SK-N-SH (cell line): ENCODE measurements at regions not wholly inside any gene's neighbourhood (a gene's known extent, or its start where the extent isn't known, plus 50 kb on each side); places are given as distances from the start of the nearest gene placed in this dataset.

Experiments
- CTCF ChIA-PET: fragments of 300-600, 350-600 bp; formaldehyde crosslinking; extraction: SDS; loops from one replicate; lab custom pipeline; 2021; lab: Yijun Ruan, JAX
- POLR2A ChIA-PET: fragments of 350-600 bp; sonication (Branson Sonifier 250); formaldehyde crosslinking; extraction: SDS; loops from one replicate; lab custom pipeline; 2020; ENCODE audit warnings: antibody characterized with exemption, inconsistent platforms; lab: Yijun Ruan, JAX
- DNase-seq: peaks from one replicate; pipeline ENCODE4 v3.0.0; 2012
- H2AFZ ChIP-seq: fragments of 200-600 bp; sonication (generic); 2 replicates; pipeline ENCODE4 v1.8.1; 2016; ENCODE audit warnings: antibody characterized with exemption, mild to moderate bottlenecking, low read depth
- H3F3A ChIP-seq: fragments of 200-600 bp; sonication (generic); replicated peaks from 2 replicates; pipeline ENCODE3; 2016; ENCODE audit warnings: antibody characterized with exemption, mild to moderate bottlenecking; ENCODE audit not compliant: insufficient read depth
- H3K27ac ChIP-seq, 2 experiments: fragments of 200-500 bp in 1 of 2; fragments of 200-600 bp in 1 of 2; sonication (Bioruptor generic) in 1 of 2; sonication (generic), shearing (Covaris generic) in 1 of 2; 2 replicates each; pipeline versions ENCODE4 v1.5.1 to v1.6.1; 2014 to 2016; ENCODE audit warnings: low read depth in 2 of 2, inconsistent platforms in 1 of 2, low read length in 1 of 2, mild to moderate bottlenecking in 1 of 2, mixed read lengths in 1 of 2
- H3K27me3 ChIP-seq: fragments of 200-600 bp; sonication (generic), shearing (Covaris generic); 2 replicates; pipeline ENCODE4 v1.6.1; 2016; ENCODE audit warnings: mixed run types; ENCODE audit not compliant: insufficient read depth
- H3K36me3 ChIP-seq, 2 experiments: fragments of 200-500 bp in 1 of 2; fragments of 200-600 bp in 1 of 2; sonication (Bioruptor generic) in 1 of 2; sonication (generic) in 1 of 2; replicated peaks in 1 of 2; 2 replicates each; pipeline versions ENCODE3 to v1.5.1; 2014 to 2016; ENCODE audit warnings: low read length in 1 of 2, mild to moderate bottlenecking in 1 of 2; ENCODE audit not compliant: insufficient read depth in 2 of 2, control insufficient read depth in 1 of 2
- H3K4me1 ChIP-seq, 2 experiments: fragments of 200-500 bp in 1 of 2; fragments of 200-600 bp in 1 of 2; sonication (Bioruptor generic) in 1 of 2; sonication (generic), shearing (Covaris generic) in 1 of 2; 2 replicates each; pipeline versions ENCODE4 v1.5.1 to v1.6.1; 2014 to 2016; ENCODE audit warnings: low read depth in 1 of 2, low read length in 1 of 2, mixed run types in 1 of 2; ENCODE audit not compliant: insufficient read depth in 2 of 2, control insufficient read depth in 1 of 2
- H3K4me2 ChIP-seq: fragments of 200-600 bp; sonication (generic), shearing (Covaris generic); 2 replicates; pipeline ENCODE4 v1.6.1; 2017; ENCODE audit warnings: mixed run types
- H3K4me3 ChIP-seq, 2 experiments: fragments of 200-500 bp in 1 of 2; fragments of 200-600 bp in 1 of 2; sonication (Bioruptor generic) in 1 of 2; sonication (generic), shearing (Covaris generic) in 1 of 2; 2 replicates each; pipeline versions ENCODE4 v1.5.1 to v1.8.1; 2014 to 2016; ENCODE audit warnings: low read depth in 2 of 2, inconsistent platforms in 1 of 2, low read length in 1 of 2, mild to moderate bottlenecking in 1 of 2, mixed read lengths in 1 of 2, moderate library complexity in 1 of 2
- H3K79me2 ChIP-seq: fragments of 200-600 bp; sonication (generic); 2 replicates; pipeline ENCODE4 v1.8.1; 2017; ENCODE audit warnings: mild to moderate bottlenecking; ENCODE audit not compliant: insufficient read depth
- H3K9ac ChIP-seq: fragments of 200-600 bp; sonication (generic); 2 replicates; pipeline ENCODE4 v1.6.1; 2017; ENCODE audit warnings: mixed run types
- H3K9me2 ChIP-seq: fragments of 200-600 bp; sonication (generic); 2 replicates; pipeline ENCODE4 v1.6.1; 2017; ENCODE audit warnings: mixed run types
- H3K9me3 ChIP-seq: fragments of 200-600 bp; sonication (generic); 2 replicates; pipeline ENCODE4 v1.6.1; 2017; ENCODE audit warnings: mixed run types, mild to moderate bottlenecking, moderate library complexity
- H4K20me1 ChIP-seq: fragments of 200-600 bp; sonication (generic); 2 replicates; pipeline ENCODE4 v1.6.1; 2017; ENCODE audit warnings: mild to moderate bottlenecking, mixed run types; ENCODE audit not compliant: insufficient read depth
- CTCF ChIP-seq: fragments of 200-600 bp; sonication (generic); IDR thresholded peaks from 2 replicates; pipeline ENCODE4 v1.6.1; 2017; ENCODE audit warnings: antibody characterized with exemption, mild to moderate bottlenecking, moderate library complexity
- FOSL2 ChIP-seq: IDR thresholded peaks from 2 replicates; pipeline ENCODE4 v1.4.0; 2012; ENCODE audit warnings: low read depth, mild to moderate bottlenecking, moderate library complexity, borderline replicate concordance
- FOXJ3 ChIP-seq: sonication (generic); formaldehyde crosslinking; IDR thresholded peaks from 2 replicates; pipeline ENCODE4 v1.5.1; 2020; ENCODE audit warnings: mild to moderate bottlenecking, missing genetic modification reagents
- GATA2 ChIP-seq: sonication (generic); formaldehyde crosslinking; IDR thresholded peaks from 2 replicates; pipeline ENCODE4 v1.5.0; 2020; ENCODE audit warnings: mild to moderate bottlenecking, missing genetic modification reagents
- MAX ChIP-seq: IDR thresholded peaks from 2 replicates; pipeline ENCODE4 v1.4.0; 2012; ENCODE audit warnings: low read depth
- MEF2A ChIP-seq: IDR thresholded peaks from 2 replicates; pipeline ENCODE4 v1.4.0; 2012; ENCODE audit warnings: low read depth, borderline replicate concordance
- NFIC ChIP-seq: IDR thresholded peaks from 2 replicates; pipeline ENCODE4 v1.4.0; 2012; ENCODE audit warnings: borderline replicate concordance
- NRF1 ChIP-seq: IDR thresholded peaks from 2 replicates; pipeline ENCODE4 v1.6.1; 2012; ENCODE audit warnings: low read depth, mild to moderate bottlenecking, low read length
- PBX3 ChIP-seq: IDR thresholded peaks from 2 replicates; pipeline ENCODE4; 2012
- RFX5 ChIP-seq: IDR thresholded peaks from 2 replicates; pipeline ENCODE4 v1.6.1; 2012; ENCODE audit warnings: mild to moderate bottlenecking, improper control_type of control experiment, low read length
- WGBS: methylation state at CpG from one replicate; pipeline ENCODE4 v1.1.6; 2017; ENCODE audit warnings: low lambda C conversion rate; 5-methylcytosine and 5-hydroxymethylcytosine counted together

- Histone ChIP-seq H3K36me3 (no peaks in the 10 kb centered on the region), H3K4me1 (peaks cover 0 to 33% of the 10 kb centered on the region in 2 experiments; a peak in 1 of 4 replicates), H3K4me3 (no peak overlapping the region), H3K4me2 (no peak overlapping the region; the same call in 1 of the 2 replicates), H2AFZ (no peak overlapping the region), H3K27ac (no peak overlapping the region; a peak in 1 of 4 replicates), H3K9me3 (no peaks in the 10 kb centered on the region), H3K9me2 (no peaks in the 10 kb centered on the region), H3K9ac (no peak overlapping the region), H3K27me3 (0 out of 2 replicates have a peak, but pooled peaks cover 11% of the 10 kb centered on the region), H4K20me1 (no peaks in the 10 kb centered on the region), H3K79me2 (no peaks in the 10 kb centered on the region), H3F3A (no peaks in the 10 kb centered on the region)
- DNase-seq = no peak
- POLR2A ChIA-PET = no interaction called here
- WGBS = 52% methylated on average over 7 of the region's 7 CpGs
- no peak for TF ChIP-seq FOXJ3 (CRISPR knock-in tag)
- no peak for TF ChIP-seq FOSL2
- no peak for TF ChIP-seq PBX3
- TF ChIP-seq NRF1 = no peak
- no peak for TF ChIP-seq CTCF
- TF ChIP-seq MEF2A = no peak
- no peak for TF ChIP-seq MAX
- TF ChIP-seq GATA2 (CRISPR knock-in tag) = no peak
- TF ChIP-seq RFX5 = no peak
- CTCF ChIA-PET = interaction anchor here (1.1 kb wide), 1 partner anchor 11 kb away, joined by 6 read pairs; no protein-coding TSS in a partner anchor
Measured at GRCh38 chr11:119854521-119854920, 125.5 kb upstream of the NECTIN1 start.

- TF ChIP-seq NFIC = no peak
- Histone ChIP-seq H4K20me1 (no peaks in the 10 kb centered on the region), H3F3A (no peaks in the 10 kb centered on the region), H3K9ac (no peak overlapping the region), H2AFZ (no peak overlapping the region), H3K4me2 (no peak overlapping the region), H3K79me2 (no peaks in the 10 kb centered on the region), H3K27ac (no peak overlapping the region; a peak in 1 of 4 replicates), H3K4me1 (peaks cover 0 to 27% of the 10 kb centered on the region in 2 experiments; a peak in 1 of 4 replicates), H3K27me3 (0 out of 2 replicates have a peak, but pooled peaks cover 8% of the 10 kb centered on the region), H3K9me2 (no peaks in the 10 kb centered on the region), H3K9me3 (no peaks in the 10 kb centered on the region), H3K36me3 (no peaks in the 10 kb centered on the region), H3K4me3 (no peak overlapping the region)
- 67% methylated on average over 9 of the region's 15 CpGs for WGBS
- ChIA-PET CTCF (interaction anchor here (1.0 to 1.3 kb wide), 3 partner anchors 10 to 124 kb away, joined by 3 to 6 read pairs (median 5); no protein-coding TSS in a partner anchor), POLR2A (no interaction called here)
- no peak for DNase-seq
Measured at GRCh38 chr11:119853581-119854360, 124.8 kb upstream of the NECTIN1 start.
